NCI-H524 treated with DMSO at 0.1 percent for 48 hours (cell line): ENCODE measurements at regions not wholly inside any gene's neighbourhood (a gene's known extent, or its start where the extent isn't known, plus 50 kb on each side); places are given as distances from the start of the nearest gene placed in this dataset.

Experiments used
- DNase-seq: peaks from one replicate; lab custom pipeline; 2025; lab: John Stamatoyannopoulos, UW

DNA sequence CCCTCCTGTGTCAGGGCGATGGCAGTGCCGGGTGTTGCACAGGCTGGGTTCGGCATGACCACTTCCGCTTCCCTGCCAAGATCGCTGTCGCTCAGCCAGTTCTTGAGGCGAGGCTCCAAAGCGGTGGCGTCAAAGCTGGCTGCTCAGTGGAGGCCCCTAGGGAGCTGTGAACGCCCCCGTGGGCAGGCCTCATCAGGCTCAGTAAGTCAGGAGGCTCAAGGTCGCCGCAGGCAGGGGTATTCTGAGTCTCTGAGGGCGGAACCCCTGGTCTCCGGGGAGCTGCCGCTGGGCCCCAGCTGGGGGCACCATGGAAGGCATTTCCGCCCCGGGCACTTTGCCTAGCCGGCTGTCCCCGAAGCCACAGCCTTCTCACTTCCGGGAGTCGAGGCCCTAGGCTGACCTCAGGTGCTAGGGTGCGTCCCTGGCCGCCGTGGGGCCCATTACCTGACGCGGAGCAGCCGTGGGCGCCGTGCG is 210.4 kb downstream of the SOCS6 start:
- no peak for DNase-seq

DNA sequence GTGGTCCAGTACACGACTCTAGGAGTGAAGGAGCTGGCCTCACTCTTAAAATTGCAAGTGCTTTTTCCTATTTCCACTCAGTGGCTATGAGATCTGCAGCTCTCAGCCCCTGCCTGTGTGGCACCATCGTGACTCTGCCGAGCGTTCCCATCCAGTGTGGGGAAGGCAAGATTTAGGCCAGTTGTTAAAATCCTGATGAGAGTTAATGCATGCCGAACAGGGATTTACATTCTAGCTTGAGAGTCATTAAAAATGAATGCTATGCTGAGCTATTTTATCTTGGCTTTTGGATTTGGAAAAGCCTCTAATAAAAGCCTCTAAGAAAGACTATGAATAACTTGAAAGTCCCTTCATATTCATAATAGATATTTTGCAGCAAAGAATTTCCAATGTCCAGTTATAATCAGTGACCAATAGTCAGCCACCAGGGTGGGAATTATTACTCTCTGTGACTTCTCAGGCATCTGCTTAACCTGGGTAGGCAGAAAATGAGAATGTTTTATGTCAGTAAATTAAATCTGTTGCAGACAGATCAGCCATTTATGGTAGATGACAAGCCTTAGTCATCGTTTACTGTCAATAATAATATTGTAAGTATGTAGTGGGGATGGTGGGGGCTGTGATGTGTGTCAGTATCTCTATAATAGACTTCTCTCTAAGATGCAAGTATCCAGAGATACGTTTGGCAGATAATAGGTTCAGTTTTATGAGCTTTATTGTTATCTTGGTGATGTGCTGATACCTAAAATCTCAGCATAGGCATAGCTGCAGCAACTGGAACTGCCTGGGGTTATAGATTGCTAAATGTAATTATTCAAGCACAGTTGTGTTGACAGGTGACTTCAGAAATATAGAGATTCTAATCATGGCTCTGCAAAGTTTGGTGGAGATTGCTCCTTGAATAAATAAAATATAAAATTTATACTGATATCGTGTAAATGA is 207.8 kb downstream of the SOCS6 start:
- DNase-seq: no peak

DNA sequence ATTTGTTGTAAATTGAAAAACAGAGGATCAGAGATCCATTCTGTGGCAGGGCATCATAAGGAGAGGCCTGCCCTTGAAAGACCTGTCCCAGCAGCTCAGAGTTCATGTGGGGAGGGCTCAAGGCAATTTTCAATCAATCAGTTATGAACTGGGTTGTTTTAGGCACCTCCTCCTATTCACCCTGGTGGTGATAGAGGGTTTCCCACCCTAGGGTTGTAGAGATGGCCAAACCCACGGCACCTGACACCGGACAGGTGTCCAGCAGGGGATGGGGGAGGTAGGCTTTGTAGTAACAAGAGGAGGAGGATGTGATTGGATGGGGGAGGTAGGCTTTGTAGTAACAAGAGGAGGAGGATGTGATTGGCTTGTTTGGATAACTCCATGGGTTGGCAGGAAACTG is 205.7 kb downstream of the SOCS6 start:
- DNase-seq: no peak

DNA sequence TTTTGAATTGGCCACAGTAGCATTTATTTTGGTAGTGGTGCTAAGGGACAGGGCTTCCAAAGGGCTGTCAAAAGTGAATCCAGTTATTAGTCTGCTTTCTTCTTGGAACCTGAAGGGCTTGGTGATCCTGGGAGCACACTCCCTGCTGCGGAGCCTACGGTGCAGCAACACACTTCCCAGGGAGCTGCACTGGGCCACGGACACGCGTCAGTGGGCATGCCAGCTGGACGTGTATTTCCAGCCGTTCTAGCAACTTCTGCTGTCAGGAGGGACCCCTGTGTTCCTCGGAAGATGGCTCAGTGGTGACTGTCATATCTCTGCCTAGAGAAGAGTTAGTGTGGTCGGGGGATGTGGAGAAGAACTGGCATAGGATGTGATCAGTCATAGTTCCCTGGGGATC is 204.6 kb downstream of the SOCS6 start:
- DNase-seq: no peak

DNA sequence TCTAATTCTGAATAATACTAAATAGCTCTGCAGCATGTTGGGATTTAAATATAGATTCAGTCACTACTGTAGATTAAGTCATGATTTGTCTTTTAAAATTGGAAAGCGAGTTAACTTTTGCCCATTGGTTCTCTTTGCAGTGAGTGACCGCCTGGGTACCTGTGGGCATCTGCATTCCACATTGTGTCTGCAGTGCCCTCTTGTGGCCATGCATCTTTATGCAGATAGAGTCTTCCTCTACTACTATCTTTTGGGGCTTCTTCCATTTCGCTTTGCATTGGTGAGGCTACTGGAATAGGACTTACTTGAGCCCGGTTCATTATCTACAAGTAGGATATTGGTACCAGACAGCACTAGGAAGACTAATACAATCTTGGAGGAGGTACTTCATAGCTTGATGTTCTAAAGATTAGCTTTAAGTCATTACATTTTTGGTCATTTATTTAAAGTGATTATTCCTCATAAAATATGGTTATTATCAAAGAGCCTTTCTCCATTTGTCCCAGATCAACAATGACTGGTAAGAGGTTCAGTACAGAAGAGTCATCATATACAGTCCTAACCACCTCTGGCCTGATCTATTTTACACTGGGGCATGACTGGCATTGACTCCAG is 203.0 kb downstream of the SOCS6 start:
- no peak for DNase-seq

DNA sequence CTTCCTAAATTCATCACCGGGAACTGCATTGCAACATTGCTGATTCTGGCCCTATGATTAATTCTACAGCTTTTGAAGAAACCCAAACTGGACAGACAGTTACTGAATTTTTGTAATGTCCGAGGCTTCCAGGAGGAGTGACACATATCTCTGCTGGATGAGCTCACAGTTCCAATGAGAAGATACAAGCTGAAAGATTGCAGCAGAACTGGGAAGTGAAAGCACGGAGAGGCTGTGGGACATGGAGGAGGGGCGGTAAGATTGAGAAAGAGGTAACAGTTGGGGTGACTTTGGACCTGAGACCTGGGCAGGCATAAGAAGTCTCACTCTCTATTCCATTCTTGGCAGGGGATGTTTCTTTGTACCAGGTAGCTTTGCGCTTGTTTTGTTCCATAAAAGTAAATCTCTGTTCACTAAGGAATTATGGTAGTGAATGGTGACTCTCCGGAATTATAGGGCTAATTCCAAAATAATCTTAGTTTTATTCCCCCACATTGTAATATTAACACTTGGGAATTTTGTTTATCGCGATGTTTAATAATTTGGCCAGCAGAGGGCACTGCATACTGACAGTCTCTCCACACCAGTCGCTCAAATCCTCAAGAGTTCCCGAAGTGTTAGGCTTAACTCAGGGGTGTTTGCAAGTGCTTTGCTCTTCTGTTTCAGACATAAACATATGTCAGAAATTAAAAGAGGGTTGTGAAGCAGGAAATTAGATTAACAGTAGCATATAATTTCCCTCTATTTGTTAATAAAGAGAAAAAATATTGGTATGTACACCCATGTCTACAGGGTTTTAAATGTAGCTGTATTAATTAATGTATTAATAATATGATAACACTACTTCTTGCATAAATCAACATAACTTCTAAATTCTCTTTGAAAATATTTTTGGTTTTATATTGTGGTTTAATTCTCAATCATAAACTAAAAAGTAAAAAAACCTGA is 201.4 kb downstream of the SOCS6 start:
- peak; percentile 12 for DNase-seq

DNA sequence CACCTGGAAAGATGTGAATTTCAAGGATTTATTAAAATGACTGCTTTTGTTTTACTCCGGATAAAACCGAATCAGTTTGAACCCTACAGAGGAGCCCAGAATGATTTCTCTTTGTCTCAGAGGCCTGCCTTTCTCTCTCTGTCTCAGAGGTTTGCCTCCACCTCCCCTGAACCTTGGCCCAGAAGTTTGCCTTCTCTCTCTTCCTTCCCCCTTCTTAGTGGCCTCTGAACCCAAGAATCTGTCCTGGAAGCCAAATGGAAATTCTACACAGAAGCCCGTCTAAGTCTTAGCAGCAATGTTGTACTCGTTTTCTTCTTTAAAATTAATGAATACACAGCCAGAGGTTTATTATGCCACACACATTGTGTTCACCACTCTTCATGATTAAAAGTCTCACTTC is 200.7 kb downstream of the SOCS6 start:
- DNase-seq: no peak

DNA sequence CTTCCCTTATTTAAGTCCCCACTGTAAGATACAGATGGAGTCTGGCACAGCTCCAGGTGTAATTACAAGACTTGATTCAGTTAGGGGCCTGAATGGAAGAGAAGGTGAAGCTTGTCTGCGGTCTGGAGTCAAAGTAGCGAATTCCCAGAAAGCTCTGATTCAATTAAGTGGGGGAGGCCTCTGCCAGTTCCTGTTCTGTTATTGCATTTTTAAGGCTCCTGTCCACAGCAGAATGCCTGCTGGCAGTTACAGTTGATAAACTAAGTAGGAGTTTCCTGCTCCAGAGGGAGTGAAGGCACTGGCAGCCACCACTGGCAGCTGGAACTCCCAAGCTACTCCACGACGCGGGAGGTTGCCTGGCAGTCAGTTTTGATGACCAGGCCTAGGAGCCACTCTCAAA is 181.1 kb downstream of the SOCS6 start:
- DNase-seq: no peak

DNA sequence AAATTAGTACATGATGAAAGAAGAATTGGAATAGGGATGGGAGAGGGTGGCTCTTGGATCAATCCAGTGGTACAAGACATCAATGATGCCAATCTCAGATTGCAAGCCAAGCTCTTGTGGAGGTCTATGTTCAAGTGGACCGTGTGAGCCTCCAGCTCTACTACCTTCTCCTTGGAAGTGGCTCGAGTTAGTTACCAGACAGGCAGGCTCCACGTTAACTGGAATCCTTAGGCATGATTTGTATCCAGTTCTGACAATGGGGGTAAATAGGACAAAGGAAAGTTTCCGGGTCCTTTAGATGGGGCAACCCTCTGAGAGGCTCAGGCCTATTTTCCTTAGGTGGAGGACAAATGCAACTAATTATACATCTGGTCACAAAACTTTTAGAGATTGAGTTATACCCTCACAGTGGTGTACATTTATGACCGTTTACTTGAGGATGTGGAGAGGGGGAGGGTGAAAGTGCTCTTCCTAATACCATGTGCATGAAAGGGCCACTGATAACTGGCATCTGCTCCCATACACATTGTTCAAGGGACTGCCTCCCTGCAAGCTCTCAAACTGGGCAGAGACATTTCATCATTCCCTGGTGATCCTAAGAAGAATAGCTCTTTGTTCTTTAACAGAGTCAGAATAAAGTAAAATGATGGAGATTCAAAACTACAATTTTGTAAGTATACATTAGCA is 180.2 kb downstream of the SOCS6 start:
- no peak for DNase-seq

DNA sequence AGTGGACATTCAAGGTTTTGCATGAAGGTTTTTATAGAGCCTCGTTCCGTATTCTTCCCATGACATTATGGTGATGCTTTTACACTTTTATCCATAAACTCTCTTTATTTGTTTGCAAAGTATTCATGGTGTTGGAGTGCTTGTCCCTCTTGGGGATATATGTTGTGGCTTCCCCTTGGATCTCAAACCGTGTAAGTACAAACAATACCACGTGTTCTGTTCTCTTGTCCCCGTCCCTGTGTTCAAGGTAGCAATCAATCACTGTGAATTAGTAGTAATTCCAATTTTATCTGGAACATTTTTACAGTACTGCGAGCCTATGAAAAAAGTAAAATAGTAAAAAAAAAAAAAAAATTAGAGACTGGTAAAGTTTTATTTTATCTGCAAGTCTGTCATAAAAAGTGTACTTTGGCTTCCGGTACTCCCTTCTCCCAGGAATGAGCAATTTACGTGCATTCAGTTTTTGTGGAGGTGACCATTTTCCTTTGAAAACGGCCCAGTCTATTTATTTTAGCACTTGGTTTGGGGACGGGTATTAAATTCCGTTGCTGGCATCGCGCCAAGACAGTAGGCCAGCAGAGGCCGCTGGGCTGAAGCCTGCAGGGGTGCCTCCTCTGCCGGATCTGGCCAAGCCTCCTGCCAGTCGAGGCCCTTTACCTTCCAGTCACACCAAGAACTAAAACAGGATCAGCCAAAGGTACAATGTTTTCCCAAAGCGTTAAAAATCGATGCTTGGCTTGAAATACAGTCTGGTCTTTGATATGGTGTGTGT is 175.7 kb downstream of the SOCS6 start:
- DNase-seq: peak; percentile 26

DNA sequence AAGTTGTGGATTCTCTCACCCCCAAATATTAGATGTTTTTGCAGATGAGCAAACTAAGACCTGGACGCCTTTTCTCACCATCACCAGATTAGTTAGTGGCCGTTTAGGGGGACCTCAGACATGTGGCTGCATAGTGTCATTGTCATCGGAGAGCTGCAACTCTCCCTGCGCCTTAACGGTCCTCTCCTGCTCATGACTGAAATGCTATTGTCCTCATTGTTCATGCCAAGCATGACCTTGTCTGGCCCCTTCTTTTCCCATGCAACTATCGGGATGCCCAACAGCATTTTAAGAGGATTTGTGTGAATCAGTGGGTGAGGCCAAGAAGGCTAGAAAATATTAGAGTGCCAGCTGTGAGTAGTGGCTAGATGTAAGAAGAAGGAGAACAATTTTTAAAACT is 174.2 kb downstream of the SOCS6 start:
- no peak for DNase-seq

DNA sequence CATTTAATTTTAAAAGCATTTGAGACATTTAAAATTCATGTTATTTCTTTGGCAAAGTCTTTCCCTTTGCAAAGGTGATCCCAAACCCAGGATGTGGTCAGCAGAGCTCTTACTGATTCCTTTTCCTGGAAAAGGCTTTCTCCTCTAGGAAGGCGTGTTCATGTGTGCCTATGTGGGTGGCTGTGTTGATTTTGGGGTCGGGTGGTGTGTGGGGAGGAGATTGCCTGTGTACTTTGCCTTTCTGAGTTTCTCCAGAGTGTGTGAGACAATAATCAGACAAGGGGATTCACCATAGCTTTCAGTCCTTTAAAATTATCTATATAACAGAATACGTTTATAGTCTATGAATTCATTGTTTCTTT is 173.2 kb downstream of the SOCS6 start:
- DNase-seq: no peak

DNA sequence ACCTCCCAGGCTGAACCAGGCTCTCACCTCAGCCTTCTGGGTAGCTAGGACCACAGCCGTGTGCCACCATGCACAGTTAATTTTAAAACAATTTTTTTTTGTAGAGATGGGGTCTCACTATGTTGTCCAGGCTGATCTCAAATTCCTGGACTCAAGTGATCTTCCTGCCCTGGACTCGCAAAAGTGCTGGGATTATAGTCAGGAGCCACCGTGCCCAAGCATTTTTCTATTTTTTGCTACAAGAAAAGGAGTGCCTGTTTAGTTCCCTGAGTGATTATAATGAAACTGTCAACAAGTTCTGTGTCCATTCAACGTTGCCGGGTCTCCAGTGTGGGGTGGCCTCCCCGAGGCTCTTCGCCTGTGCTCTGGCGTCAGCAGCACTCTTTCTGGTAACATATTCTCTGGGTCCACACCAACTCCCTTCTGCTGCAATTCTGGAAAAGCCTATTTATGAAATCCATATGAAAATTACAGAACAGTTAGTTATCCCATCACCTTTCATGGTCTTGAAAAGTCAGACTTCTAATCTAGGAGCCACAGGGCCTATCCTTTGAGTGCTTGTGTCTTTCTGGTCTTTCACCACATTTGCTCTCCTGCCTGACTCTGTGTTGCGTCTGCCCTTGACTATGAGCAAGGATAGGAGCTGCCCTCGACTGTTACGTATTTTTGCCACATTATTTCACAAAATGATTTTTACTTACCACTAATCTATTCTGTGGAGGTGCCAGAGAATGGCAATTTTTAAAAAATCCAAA is 172.7 kb downstream of the SOCS6 start:
- DNase-seq: no peak

DNA sequence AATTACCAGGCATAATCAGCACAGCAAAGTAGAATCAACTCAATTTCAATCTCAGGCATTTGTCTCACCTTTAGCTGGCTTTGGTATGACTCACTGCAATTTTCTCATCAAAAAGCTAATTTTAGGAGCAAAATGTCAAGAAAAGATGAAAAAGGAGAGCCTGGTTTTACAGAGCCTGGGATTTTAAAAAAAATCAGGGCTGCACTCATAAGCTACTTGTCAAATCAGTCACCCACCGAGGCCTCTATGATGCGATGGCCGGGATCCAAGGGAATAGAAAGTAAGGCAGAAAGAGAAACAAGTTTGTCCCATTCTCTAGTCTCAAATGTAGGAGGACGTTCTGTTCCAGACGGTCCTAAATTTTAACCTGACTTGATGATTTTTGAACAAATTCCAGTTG is 170.9 kb downstream of the SOCS6 start:
- no peak for DNase-seq

DNA sequence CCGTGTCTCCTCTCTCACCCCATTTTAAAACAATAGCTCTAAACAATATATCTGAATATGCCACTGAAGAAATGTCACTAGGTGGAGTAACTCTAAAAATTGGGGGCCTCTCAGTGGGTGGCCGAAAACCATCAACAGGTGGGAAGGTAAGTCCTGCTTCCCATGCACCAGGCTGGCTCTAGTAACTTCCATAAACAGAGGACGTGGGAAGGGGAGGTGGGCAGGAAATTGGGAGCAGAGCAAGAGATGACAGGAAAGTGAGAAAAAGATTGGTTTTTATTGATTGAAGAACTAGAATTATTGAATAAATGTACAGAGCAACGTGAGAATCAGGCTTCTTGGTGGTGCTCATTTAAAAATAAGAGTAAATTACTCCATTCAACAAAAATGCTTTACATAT is 170.4 kb downstream of the SOCS6 start:
- DNase-seq: no peak

DNA sequence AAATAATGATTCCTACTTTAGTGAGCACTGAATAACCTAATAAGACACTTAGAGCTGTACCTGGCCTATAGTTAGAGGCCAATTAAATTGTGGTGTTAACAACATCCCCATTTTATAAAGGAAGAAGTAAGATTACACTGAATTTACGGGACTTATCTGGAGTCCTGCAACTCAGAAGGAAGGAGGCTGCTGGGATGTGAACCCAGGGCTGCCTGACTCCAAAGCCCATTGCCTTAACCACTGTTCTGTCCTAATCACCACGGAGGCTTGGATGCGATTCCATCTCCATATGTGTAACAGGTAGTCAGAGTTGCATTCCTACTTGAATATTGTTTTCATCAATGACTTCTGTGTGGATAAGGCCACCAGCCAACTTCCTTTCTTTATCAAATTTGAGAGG is 168.9 kb downstream of the SOCS6 start:
- DNase-seq: no peak

DNA sequence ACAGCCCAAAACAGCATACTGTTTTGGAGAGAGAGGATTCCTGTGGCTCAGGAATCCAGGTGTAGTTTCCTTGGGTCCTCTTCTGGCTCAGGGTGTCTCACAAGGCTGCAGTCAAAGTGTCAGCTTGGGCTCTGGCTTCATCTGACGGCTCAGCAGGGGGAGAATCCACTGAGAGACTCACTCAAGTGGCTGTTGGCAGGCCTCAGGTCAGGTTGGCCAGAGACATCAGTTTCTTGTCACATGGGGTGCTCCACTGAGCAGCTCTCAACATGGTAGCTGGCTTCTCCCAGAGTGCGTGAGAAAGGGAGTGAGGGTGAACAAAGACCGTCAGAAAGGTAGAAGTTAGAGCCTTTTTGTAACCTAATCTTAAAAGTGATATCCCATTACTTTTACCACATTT is 168.4 kb downstream of the SOCS6 start:
- no peak for DNase-seq

DNA sequence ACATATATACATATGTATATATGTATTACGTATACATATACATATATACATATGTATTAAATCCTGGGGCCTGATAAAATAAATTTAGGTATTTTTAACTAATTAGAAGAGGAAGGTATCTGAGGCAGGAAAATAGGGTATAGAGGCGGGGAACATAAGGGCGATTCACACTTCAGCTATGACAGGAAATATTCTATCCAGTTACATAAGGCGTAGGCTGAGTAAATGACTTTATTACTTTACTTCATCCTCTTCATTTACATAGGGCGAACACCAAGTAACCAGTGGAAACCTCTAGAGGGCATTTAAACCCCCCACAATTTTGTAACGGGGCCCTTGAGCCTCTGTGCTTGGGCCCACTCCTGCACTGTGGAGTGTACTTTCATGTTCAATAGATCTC is 167.5 kb downstream of the SOCS6 start:
- DNase-seq: no peak

DNA sequence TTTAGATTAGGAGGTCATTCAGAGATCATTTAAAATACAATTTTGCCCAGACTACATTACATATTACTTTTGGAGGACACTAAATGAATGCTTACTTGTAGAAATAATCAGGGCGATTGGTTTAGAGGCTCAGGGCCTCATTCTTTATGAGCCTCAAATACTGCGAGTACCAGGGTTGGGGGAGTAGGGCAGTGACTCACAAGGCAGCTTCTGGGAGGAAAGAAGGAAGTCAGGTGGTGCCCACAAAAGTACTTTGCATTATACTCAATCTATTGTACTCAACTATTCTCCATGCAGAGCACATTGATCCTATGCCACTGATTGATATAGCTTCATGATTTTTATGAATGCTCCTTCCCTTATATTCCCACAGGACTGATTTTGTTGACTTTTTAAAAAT is 166.9 kb downstream of the SOCS6 start:
- DNase-seq: no peak

DNA sequence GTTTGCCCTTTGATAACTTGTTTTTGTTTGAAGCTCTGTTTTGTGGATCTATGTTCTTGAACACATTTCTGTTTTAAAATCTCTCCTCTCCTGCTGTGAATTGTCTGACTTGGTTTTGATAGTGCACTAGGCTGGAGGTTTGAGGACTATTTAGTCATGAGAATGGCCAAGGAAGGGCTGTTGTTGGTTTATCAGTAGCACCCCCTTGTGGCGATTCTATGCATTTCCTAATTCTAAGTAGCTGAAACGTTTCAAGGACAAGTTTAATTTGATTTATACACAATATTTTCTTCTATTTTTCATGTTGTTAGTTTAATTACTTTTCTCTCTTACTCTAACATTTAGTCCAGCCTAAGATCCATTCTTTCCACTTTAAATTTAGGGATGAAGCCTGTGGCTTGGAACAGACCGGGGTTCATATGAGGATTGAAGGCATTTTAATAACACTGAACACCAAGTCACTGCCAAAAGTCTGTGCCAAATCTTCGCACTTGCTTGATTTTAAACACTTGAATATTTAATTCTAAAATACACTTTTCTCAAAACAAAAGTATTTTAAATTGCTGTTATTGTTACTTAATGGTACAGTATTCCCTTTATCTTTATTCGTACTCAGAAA is 166.0 kb downstream of the SOCS6 start:
- no peak for DNase-seq
